ENCODE measurements at regions not wholly inside any gene's neighbourhood (a gene's known extent, or its start where the extent isn't known, plus 50 kb on each side); places are given as distances from the start of the nearest gene placed in this dataset.

DNA sequence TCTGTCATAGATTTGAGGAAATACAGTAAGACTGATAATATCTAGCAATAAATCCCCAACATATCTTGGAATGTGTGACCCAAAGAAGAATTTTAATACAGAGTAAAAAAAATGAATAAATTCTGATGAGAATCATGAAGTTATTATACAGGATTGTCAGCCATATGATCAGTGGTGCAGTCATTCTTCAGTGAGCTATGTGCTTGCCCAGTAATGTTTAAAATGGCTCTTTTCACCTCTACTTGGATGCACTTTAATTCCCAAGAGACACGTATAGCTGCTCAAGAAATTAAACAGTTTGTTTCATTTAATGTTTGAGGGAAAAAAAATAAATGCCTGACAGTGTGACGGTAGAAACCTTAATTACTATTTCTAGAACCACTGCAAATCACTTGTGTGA is 215.3 kb upstream of the FAM174A start:
- Histone ChIP-seq H3K79me2 (ENCODE audit: control insufficient read depth in 1 of 2, insufficient read depth in 2 of 2, low read length in 2 of 2) (no peaks in the 10 kb centered on the region), H2BK15ac (ENCODE audit: low read length) (no peak overlapping the region), H3K27ac (ENCODE audit: low read depth, low read length) (no peak overlapping the region), H3K27me3 (replicated peaks in 1 of 4; ENCODE audit: control insufficient read depth in 3 of 4, extremely low read depth in 1 of 4, insufficient read depth in 3 of 4, low read length in 3 of 4) (no peaks in the 10 kb centered on the region), H3K4me1 (replicated peaks in 1 of 4; ENCODE audit: control insufficient read depth in 3 of 4, insufficient read depth in 4 of 4, low read length in 3 of 4) (no peaks in the 10 kb centered on the region), H3K9ac (replicated peaks in 1 of 4; ENCODE audit: extremely low read depth in 1 of 4, low read depth in 3 of 4, low read length in 3 of 4) (no peak overlapping the region), H3K23me2 (ENCODE audit: low read depth, low read length) (no peaks in the 10 kb centered on the region), H3K23ac (ENCODE audit: insufficient read length) (no peak overlapping the region), H2BK12ac (ENCODE audit: low read depth, low read length) (no peak overlapping the region), H3K18ac (ENCODE audit: extremely low read depth, low read length) (no peak overlapping the region), H2BK5ac (ENCODE audit: low read depth, low read length) (no peak overlapping the region), H4K8ac (ENCODE audit: extremely low read depth, insufficient read depth, low read length) (no peak overlapping the region), H3K36me3 (ENCODE audit: control insufficient read depth in 2 of 4, insufficient read depth in 4 of 4, low read length in 3 of 4) (no peaks in the 10 kb centered on the region), H3K9me3 (ENCODE audit: insufficient read depth in 2 of 2, low read depth in 1 of 2, low read length in 1 of 2) (peaks cover 0 to 3% of the 10 kb centered on the region in 2 experiments; a peak in 1 of 4 replicates), H2AFZ (ENCODE audit: low read length) (no peak overlapping the region), H3K14ac (ENCODE audit: insufficient read length) (no peak overlapping the region), H2AK5ac (ENCODE audit: low read depth, low read length) (no peak overlapping the region), H3K56ac (replicated peaks; ENCODE audit: insufficient read length, low read depth, low read length) (no peak overlapping the region), H3K4ac (replicated peaks; ENCODE audit: insufficient read length, low read depth, low read length) (no peak overlapping the region), H3K79me1 (ENCODE audit: low read depth, low read length) (no peaks in the 10 kb centered on the region), H3K4me2 (ENCODE audit: insufficient read depth in 1 of 2, low read depth in 2 of 2, low read length in 2 of 2) (no peak overlapping the region), H4K5ac (ENCODE audit: insufficient read length, low read depth, low read length) (no peak overlapping the region), H4K20me1 (replicated peaks in 1 of 2; ENCODE audit: control insufficient read depth in 1 of 2, insufficient read depth in 2 of 2, low read length in 2 of 2) (no peaks in the 10 kb centered on the region), H2BK20ac (ENCODE audit: low read length) (no peak overlapping the region), H3K4me3 (ENCODE audit: extremely low read depth in 1 of 4, insufficient read depth in 2 of 4, low read depth in 3 of 4, low read length in 4 of 4) (no peak overlapping the region), H2BK120ac (replicated peaks; ENCODE audit: low read depth, low read length) (no peak overlapping the region), H4K91ac (replicated peaks; ENCODE audit: insufficient read length, low read length) (no peak overlapping the region)
- TF ChIP-seq CBX8 (IDR thresholded peaks at IDR 0.05; ENCODE audit: borderline replicate concordance, low read depth, low read length) (no peak), PHF8 (conservative IDR thresholded peaks at IDR 0.05; ENCODE audit: low read depth, low read length) (no peak), SIX5 (IDR thresholded peaks at IDR 0.05; ENCODE audit: low read depth, low read length) (no peak), SP1 (IDR thresholded peaks at IDR 0.05; ENCODE audit: low read depth, low read length) (no peak)
- WGBS, 2 experiments (ENCODE audit: extremely low coverage in 1 of 2, insufficient coverage in 1 of 2, insufficient read length in 1 of 2, insufficient replicate concordance in 2 of 2, low coverage in 1 of 2, low lambda C conversion rate in 2 of 2, missing lambda C conversion rate in 1 of 2), result 92% methylated on average over 2 of the region's 2 CpGs; no CpG with 5 or more reads in 1 of the 2 experiments
- FAIRE-seq (no peak), DNase-seq (ENCODE audit: low read depth in 1 of 2, low spot score in 2 of 2) (no peak)
- POLR2A ChIA-PET (ENCODE audit: partially characterized antibody), result no interaction called here
- CTCF ChIA-PET (ENCODE audit: partially characterized antibody), result interaction anchor here (0.6 kb wide), 1 partner anchor 307 kb away, joined by 3 read pairs; no protein-coding TSS in a partner anchor

Measured in H1 (cell line).